Keratinocyte (primary cell): ENCODE measurements at regions not wholly inside any gene's neighbourhood (a gene's known extent, or its start where the extent isn't known, plus 50 kb on each side); places are given as distances from the start of the nearest gene placed in this dataset.

Experiments
- CTCF ChIP-seq, 3 experiments: IDR thresholded peaks in 1 of 3; conservative IDR thresholded peaks in 1 of 3; optimal IDR thresholded peaks in 1 of 3; 2 replicates in 2 of 3; 3 replicates in 1 of 3; pipeline versions ENCODE3 to v1.5.1; 2011; ENCODE audit warnings: low read length in 3 of 3, mild to moderate bottlenecking in 3 of 3, moderate library complexity in 2 of 3, control low read depth in 1 of 3, inconsistent platforms in 1 of 3; ENCODE audit not compliant: insufficient read depth in 2 of 3; ENCODE audit errors: extremely low read depth in 1 of 3
- EZH2 ChIP-seq: IDR thresholded peaks from one replicate; pipeline ENCODE4 v1.6.1; 2012; ENCODE audit warnings: inconsistent platforms, mild to moderate bottlenecking, low read length, moderate library complexity

- peak in 1 of 3 experiments; percentile 13 for TF ChIP-seq CTCF (optimal IDR thresholded peaks at IDR 0.05 in 1 of 3, IDR thresholded peaks at IDR 0.05 in 1 of 3, conservative IDR thresholded peaks at IDR 0.05 in 1 of 3; ENCODE audit: extremely low read depth in 1 of 3, insufficient read depth in 2 of 3, low read length in 3 of 3)
- no peak for TF ChIP-seq EZH2
Observed at GRCh38 chr1:96872757-96873156, 151.2 kb downstream of the PTBP2 start.
